Progenitor cell of endocrine pancreas (in vitro differentiated cells): ENCODE measurements at regions not wholly inside any gene's neighbourhood (a gene's known extent, or its start where the extent isn't known, plus 50 kb on each side); places are given as distances from the start of the nearest gene placed in this dataset.

ENCODE experiments used
- DNase-seq: peaks from one replicate; pipeline ENCODE4 v3.0.0; 2021; ENCODE audit warnings: low spot score; ENCODE audit not compliant: unreplicated experiment
- H3K27ac Mint-ChIP-seq: 2 replicates; pipeline ENCODE4 v1.8.0; 2021; ENCODE audit warnings: mild to moderate bottlenecking, moderate library complexity, mixed read lengths
- H3K27me3 Mint-ChIP-seq: 2 replicates; pipeline ENCODE4 v1.8.0; 2021; ENCODE audit warnings: mixed read lengths
- H3K36me3 Mint-ChIP-seq: 2 replicates; pipeline ENCODE4 v1.8.0; 2022; ENCODE audit warnings: mixed read lengths; ENCODE audit not compliant: insufficient read depth
- H3K4me1 Mint-ChIP-seq: 2 replicates; pipeline ENCODE4 v1.8.0; 2021; ENCODE audit warnings: low read depth, mixed read lengths
- H3K4me3 Mint-ChIP-seq: 2 replicates; pipeline ENCODE4 v1.8.0; 2021; ENCODE audit warnings: low read depth, mild to moderate bottlenecking, moderate library complexity, mixed read lengths
- H3K9me3 Mint-ChIP-seq: 2 replicates; pipeline ENCODE4 v1.8.0; 2021; ENCODE audit warnings: low read depth, mixed read lengths
- CTCF ChIP-seq: fragments of 200-600 bp; sonication (generic); IDR thresholded peaks from one replicate; pipeline ENCODE4 v1.5.0; 2021; ENCODE audit warnings: antibody characterized with exemption, mild to moderate bottlenecking; ENCODE audit not compliant: unreplicated experiment

GRCh38 chr1:87466621-87467020 is 137.9 kb downstream of the LMO4 start:
- Mint-ChIP-seq H3K4me1 (peaks cover 11% of the 10 kb centered on the region), H3K9me3 (no peaks in the 10 kb centered on the region), H3K27me3 (no peaks in the 10 kb centered on the region), H3K27ac (no peak overlapping the region), H3K36me3 (no peaks in the 10 kb centered on the region), H3K4me3 (no peak overlapping the region)
- no peak for DNase-seq
- TF ChIP-seq CTCF = no peak

GRCh38 chr1:87472716-87473115 is 144.0 kb downstream of the LMO4 start:
- Mint-ChIP-seq H3K36me3 (no peaks in the 10 kb centered on the region), H3K9me3 (no peaks in the 10 kb centered on the region), H3K4me3 (no peak overlapping the region), H3K4me1 (peaks cover 14% of the 10 kb centered on the region), H3K27ac (peak overlapping the region; percentile 1), H3K27me3 (no peaks in the 10 kb centered on the region)
- no peak for TF ChIP-seq CTCF
- DNase-seq = no peak

- Mint-ChIP-seq H3K27me3 (no peaks in the 10 kb centered on the region), H3K27ac (peak overlapping the region; percentile 63), H3K36me3 (no peaks in the 10 kb centered on the region), H3K4me1 (peaks cover 14% of the 10 kb centered on the region), H3K9me3 (no peaks in the 10 kb centered on the region), H3K4me3 (no peak overlapping the region)
- TF ChIP-seq CTCF = no peak
- no peak for DNase-seq
Measured at GRCh38 chr1:87473203-87473661, 144.6 kb downstream of the LMO4 start.

- Mint-ChIP-seq H3K36me3 (no peaks in the 10 kb centered on the region), H3K9me3 (no peaks in the 10 kb centered on the region), H3K27ac (no peak overlapping the region), H3K4me3 (no peak overlapping the region), H3K27me3 (no peaks in the 10 kb centered on the region), H3K4me1 (peaks cover 14% of the 10 kb centered on the region)
- DNase-seq = no peak
- TF ChIP-seq CTCF = no peak
Measured at GRCh38 chr1:87474098-87474497, 145.4 kb downstream of the LMO4 start.

- H3K27ac Mint-ChIP-seq = no peak overlapping the region
- H3K36me3 Mint-ChIP-seq = no peaks in the 10 kb centered on the region
- no peak for TF ChIP-seq CTCF
- DNase-seq = no peak
- peaks cover 10% of the 10 kb centered on the region for H3K4me1 Mint-ChIP-seq
- no peak overlapping the region for H3K4me3 Mint-ChIP-seq
- no peaks in the 10 kb centered on the region for H3K27me3 Mint-ChIP-seq
- H3K9me3 Mint-ChIP-seq = no peaks in the 10 kb centered on the region
Measured at GRCh38 chr1:87478231-87478630, 149.6 kb downstream of the LMO4 start.
